ENCODE measurements at regions not wholly inside any gene's neighbourhood (a gene's known extent, or its start where the extent isn't known, plus 50 kb on each side); places are given as distances from the start of the nearest gene placed in this dataset.
"Not testable (repeated sequence)": the region's sequence is repeated elsewhere in the genome, so short reads cannot be mapped to it uniquely, and the experiment has no call there.

DNA sequence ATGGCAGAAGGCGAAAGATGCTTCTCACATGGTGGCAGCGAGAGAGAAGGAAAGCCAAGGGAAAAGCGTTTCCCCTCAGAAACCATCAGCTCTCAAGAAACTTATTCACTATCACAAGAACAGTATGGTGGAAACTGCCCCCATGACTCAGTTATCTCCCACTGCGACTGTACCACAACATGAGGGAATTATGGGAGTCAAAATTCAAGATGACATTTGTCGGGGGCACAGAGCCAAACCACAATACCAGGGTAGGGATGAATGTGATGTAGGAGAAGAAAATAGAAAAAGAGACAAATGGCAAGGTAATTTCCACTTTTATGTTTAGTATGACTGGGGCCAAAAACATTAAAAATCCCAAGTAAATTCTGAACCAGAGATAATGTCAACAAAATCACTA is 216.8 kb downstream of the TRIM36 start:
- no peak for DNase-seq

DNA sequence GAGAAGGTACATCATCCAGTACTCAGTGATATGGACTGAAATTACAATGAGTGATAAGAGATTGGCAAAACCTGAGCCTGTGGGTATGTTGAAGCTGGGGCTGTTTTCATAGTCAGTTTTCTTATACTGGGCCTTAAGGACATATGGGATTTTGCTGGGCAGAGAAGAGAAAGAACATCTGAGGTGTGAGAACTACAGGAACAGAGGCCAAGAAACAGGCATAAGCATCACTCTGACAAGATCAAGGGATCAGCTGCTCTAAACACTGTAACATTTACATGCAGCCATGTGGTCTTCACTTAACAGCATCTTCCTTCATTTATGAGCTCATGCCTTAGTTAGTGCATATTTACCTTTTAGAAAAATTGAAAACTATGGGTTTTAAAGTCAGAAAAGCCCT is 220.0 kb downstream of the TRIM36 start:
- no peak for DNase-seq

DNA sequence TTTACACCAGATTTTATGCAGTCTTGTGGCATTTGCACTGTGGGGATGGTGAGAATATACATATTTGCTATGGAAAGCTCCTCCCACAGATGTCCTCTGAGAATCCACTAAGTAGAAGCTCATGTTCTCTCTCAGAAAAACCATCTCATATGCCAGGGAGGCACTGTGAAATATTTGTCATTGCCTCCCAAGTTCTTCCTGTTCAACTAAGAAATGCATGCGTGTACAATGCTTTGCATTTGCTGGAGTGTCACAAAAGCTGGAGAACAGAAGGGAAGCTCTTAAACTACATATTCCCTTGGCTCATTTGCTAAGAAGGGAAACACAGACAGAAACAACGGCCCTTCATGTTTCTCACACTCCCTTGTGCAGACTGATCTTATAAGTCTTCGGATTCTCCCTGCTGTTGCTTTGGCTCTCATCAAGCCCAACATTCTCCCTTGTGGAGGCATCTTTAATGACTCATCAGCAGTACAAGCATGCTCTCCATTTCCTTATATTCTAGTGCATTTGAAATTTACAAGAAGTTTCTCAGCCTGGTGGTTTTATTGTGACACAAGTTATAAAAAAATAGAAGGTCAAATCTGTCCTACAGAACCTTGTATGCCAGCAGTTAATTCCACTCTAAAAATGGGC is 220.6 kb downstream of the TRIM36 start:
- no peak for DNase-seq

DNA sequence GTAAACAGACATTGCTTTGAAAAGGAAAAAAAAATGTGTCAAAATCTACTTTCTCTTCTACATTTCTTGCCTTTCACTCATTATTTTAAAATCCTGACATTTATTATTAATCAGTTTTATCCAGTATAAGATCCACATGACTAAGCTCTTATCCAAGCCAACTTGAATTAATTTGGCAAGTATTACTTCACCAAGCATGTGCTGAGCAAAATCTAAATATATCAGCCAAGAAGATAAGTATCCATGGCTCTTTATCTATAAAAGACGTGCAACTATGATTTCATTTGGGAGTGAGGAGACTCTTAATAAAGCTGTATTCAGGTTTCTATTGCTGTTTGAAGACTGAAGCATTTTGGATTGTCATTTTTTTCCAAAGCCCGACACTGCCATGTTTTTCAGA is 221.3 kb downstream of the TRIM36 start:
- DNase-seq, result no peak

DNA sequence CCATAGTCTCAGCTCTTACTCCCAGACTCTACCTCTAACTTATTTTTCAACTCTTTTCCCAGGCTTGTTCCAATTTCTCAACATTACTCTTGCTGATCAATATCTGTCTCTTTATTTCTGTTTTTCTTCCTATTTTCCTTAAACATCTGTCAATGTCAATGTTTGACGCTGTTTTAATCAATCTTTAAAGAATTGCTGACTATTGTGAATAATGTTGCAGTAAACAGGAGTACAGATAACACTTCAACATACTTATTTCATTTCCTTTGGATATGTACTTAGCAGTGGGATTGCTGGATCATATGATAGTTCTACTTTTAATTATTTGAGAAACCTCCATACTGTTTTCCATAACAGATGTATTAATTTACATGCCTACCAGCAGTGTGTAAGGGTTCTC is 229.0 kb downstream of the TRIM36 start:
- DNase-seq, result no peak

DNA sequence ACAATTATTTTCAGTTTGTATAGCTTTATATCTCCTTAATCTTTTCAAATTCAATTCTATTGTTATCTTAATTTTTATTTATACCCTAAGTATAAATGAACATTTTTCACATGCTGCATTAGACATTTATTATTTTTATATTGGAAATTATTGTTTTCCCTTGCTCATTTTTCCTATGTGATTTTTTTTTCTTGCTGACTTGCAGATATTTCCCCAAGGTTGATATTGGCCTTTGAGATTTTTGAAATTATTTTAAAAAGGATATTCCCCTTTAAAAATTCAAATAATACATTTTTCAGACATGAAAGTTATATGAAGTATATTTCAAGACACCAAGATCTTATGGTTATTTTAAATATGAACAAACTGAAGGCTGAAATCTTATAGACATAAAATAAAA is 234.2 kb downstream of the TRIM36 start:
- DNase-seq, result no peak

DNA sequence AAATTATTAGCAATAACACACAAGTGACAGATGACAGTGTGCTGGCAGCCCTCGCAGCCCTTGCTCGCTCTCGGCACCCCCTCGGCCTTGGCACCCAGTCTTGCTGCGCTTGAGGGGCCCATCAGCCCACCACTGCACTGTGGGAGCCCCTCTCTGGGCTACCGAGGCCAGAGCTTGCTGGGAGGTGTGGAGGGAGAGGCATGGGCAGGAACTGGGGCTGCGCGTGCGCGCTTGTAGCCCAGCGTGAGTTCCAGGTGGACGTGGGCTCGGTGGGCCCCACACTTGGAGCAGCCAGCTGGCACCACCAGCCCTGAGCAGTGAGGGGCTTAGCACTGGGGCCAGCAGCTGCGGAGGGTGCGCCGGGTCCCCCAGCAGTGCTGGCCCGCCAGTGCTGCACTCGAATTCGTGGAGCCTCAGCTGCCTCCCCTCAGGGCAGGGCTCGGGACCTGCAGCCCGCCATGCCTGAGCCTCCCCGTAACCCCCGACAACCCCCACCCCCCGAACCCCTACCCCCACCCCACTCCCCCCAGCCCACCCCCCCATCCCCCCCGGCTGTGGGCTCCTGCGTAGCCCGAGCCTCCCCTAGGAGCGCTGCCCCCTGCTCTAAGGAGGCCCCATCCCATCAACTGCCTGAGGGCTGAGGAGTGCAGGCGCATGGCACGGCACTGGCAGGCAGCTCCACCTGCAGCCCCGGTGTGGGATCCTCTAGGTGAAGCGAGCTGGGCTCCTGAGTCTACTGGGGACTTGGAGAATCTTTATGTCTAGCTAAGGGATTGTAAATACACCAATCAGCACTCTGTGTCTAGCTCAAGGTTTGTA is 240.9 kb downstream of the TRIM36 start:
- no peak for DNase-seq

DNA sequence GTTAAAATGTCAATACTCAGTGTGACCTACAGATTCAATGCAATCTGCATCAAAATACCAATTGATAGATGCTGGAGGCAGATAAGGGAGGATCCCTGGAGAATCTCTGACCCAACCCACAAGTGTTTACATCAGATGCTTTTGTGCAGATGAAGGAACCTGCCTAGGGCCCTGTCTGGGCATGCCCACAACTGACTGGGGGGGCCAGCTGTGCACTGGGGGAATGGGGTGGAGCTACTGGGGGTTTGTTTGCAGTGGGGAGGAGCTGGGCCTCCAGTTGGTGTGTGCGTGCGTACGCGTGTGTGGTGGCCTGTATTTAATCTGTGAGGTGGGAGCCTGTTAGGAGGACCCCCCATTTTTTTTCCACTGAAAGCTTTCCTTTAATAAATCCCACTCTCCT is 244.9 kb downstream of the TRIM36 start:
- no peak for DNase-seq

DNA sequence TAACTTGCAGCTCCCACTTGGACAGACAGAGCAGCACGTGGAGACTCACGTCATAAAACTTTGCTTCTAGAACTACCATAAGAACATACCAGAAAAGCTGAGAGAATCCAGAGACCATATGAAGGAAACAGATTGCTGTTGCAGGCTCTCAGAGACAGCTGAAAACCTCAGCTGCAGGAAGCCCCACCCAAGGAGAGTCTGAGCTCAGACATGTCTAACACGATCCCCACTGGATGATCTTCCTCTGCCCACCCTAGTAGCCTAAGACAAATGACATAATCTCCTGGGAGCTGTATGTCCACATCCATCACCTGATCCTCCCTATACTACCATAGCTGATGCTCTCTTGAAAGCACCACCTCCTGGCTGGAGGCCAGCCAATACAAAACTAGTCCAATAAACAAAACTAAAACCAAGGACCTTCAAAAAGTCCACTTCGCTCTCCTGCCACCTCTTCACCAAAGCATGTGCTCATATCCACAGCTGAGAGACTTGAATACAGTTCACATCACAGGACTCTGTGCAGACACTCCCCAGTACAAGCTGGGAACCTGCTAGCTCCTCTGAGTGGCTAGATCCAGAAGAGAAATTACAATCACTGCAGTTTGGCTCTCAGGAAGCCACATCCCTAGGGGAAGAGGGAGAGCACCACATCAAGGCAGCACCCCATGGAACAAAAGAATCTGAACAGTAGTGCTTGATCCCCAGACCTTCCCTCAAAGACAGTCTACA is 257.4 kb downstream of the TRIM36 start:
- no peak for DNase-seq

DNA sequence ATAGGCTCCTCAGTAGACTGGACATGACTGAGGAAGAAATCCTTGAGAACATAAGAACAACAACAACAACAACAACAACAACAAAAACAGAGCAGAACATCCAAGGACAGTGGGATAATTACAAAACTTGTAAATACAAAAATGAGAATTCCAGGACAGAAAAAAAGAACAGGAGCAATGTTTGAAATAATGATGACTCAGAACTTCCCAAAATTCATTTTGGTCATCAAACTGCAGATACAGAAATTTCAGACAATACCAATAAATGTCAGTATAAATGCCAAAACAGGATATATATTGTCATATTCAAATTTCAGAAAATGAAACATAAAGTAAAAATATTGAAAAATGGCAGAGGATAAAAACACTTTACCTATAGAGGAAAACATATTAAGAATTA is 259.0 kb downstream of the TRIM36 start:
- DNase-seq, result no peak

DNA sequence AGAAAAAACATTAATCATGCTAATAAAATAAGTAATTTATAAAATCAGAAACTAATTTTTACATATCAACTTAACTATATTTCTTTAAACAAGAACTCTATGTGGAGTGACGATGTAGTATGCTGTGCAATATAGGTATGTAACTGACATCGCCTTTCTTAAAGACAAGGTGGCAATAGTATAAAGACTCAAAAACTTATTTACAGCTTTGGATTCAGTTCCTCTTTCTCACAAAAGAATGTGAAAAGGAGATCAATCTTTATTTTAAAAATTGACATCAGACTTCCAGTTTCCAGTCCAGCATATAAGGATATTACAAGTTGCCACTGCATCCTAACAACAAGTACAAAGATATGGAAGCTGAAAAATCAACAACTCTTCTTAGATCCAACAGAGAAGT is 260.3 kb downstream of the TRIM36 start:
- DNase-seq, result no peak

DNA sequence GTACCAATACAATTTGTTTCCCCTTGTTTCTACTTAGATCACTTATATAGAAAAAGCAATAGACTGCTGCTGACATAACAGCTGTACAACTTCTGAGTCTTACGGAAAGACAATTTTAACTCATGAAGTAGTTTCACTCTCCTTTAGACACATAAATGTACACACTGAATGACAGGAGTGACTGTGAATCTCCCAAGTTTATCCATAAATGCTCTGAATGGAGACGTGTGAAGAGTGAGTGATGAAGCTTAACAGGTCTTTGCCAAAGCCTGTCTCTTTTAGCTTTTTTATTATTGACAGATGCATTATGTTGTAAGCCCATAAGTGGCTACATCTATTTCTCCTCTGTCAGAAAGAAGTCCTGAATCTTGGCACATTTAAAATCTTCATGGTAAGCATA is 265.9 kb downstream of the TRIM36 start:
- no peak for DNase-seq

DNA sequence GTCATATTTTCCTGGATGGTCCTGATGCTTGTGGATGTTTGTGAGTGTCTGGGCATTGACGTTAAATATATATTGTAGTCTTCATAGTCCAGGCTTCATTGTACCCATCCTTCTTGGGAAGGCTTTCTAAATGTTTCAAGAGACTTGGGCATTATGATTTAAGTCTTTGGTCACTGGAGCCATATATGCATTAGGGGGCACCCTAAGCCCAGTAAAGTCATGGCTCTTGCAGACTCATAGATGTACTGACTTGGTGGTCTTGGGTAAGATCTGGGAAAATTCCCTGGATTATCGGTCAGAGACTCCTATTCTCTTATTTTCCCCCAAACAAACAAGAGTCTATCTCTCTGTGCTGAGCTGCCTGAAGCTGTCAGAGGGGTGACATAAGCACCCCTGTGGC is 271.1 kb downstream of the TRIM36 start:
- DNase-seq, result no peak

DNA sequence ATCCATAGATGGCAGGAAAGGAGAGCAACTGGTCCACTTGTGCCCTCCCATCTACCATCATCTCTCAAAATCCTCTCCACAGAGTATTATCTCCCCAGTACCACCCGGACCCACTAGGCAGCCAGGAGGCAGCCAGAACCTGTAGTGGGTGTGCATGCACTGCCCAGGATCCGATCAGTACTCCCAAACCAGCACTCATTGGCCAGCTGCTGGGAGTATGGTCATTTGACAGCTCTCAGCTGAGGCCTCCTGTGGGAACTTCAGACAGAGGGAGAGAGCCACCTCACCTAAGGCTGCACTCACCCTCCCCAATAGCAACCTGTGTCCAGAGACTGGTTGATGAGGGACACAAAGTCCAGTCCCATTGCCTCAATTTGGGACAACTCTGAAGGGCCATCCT is 286.0 kb downstream of the TRIM36 start:
- DNase-seq, result no peak

DNA sequence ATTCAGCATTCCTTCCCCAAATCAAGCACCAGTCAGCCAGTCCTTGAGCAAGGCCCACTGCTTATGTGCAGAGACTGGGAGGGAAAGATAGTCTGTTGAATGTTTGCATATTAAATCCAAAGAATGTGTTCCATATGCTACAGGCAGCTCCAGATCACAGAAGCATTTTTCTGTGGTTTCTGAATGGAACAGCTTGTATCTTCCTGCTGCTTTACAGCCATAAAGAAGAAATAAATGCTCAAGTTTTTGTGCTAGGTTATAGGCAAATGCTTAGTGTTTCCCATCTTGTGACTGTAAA is 310.3 kb downstream of the TRIM36 start:
- no peak for DNase-seq

DNA sequence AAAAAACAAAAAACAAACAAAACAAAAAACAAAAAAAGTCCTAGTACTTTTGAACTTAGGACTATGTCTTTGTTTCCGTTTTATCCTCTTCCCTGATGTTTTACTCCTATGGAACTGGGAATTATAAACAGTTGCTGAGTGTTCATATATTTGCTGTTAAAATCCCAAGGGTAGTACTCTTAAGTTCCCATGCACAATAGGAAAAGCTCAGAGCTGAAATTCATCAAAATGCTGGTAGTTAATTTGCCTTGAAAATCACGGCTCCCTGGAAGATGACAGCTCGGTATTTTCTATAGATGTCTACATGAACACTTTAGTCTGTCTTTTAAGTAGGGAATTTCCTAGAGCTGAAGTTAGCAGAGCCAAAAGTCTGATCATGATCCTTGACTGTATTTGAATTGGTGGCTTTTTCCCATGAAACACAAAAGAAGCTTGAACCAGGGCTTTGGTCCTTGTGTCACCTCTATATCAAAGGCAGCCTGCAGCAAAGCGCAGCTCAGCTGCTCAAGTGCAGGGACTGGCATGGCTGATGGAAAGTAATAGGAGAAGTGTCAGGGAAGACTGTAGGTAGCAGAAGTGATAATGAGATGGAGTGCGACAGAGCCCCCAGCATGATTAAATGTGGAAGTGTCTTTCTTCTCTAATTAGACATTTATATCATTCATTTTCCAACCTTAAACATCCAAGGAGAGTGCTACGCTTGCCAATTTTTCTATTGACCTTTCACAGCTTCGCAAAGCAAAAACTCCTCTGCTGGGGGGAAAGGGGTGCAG is 310.9 kb downstream of the TRIM36 start:
- DNase-seq, result no peak

DNA sequence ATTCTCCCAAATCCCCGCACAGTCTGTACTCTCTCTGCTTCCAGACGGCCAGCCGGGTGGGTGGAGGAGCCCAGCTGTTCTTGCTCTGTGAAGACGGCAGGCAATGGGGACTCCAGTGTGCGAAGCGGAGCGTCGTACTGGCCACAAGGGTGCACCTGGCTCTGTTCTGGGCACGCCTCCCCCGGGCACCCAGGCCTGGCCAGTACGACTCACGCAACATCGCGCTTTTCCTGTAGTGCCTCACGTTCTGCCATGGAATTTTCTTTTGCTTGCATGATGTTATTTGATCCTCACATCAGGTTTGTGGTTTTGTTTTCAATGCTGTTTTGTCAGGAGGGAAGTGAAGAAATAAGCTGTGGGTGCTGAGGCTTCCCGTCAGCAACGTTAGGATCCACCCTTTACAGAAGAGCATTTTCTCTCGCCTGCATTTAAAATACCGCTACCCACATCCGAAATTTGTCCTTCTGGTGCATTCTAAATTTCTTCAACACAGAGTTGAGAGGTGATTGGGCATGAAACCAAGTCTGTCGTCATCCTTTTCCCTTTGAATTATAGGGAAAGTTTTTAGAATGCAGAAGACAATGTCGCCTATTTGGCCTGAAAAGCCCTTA is 311.7 kb downstream of the TRIM36 start:
- DNase-seq, result peak in 1 of 2 donors; percentile 2

DNA sequence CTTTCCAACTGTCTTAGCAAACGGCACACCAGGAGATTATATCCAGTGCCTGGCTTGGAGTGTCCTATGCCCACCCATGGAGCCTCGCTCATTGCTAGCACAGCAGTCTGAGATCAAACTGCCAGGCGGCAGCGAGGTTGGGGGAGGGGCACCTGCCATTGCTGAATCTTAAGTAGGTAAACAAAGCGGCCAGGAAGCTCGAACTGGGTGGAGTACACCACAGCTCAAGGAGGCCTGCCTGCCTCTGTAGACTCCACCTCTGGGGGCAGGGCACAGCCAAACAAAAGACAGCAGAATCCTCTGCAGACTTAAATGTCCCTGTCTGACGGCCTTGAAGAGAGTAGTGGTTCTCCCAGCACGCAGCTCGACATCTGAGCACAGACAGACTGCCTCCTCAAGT is 325.0 kb downstream of the TRIM36 start:
- not testable (repeated sequence) for DNase-seq

DNA sequence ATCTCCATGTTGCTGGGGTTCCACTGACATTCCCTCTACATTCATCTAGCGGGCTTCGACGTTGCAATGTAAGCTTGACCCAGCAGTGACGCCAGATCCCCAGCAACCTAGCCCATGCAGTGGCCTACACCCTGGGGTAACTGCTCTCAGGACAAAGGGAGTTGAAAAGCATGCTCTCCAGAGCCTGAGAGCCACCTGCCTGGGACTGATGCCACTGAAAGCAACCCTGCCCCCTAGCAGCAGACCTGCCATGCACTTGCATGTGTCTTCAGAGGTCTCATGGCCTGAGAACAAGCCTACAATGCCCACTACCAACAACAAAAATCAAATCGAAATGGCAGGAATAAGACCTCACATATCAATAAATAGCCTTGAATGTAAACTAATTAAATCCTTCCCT is 330.3 kb downstream of the TRIM36 start:
- DNase-seq, result no peak

DNA sequence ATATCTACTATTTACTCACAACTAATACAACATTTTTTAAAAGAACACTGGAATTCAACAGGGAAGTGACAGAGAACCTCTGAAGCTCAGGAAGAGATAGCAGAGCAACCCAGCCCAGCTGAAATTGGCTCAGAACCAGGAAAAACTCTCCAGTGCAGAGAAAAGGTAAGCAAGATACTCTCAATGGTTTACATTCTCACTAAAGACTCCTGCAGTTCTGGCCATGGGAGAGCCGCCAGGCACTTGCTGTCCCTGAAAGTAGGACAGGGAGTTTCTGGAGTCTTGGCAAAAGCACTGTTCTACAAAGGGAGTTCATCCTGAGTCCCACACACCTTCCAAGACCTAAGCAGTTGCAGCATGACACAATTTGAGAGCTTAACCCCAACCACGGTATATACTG is 330.8 kb downstream of the TRIM36 start:
- DNase-seq, result no peak

DNA sequence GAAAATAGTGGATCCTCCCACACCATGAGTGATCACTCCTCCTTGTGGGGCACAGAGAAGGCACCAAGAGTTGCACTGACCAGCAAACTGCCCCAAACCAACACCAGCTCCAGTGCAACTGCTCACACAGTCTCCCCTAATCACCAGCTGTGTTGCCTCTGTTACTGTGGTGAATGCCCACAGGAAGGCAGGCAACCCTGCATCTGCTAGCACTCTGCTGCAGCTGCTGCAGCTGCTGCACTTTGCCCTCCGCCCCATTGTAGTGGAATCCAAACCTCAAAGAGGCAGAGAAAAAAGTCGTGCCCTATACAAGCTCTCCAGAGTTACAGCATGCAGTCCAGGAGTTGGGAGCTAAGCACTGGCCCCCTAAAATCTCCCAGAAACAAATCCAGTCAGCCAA is 339.6 kb downstream of the TRIM36 start:
- no peak for DNase-seq

DNA sequence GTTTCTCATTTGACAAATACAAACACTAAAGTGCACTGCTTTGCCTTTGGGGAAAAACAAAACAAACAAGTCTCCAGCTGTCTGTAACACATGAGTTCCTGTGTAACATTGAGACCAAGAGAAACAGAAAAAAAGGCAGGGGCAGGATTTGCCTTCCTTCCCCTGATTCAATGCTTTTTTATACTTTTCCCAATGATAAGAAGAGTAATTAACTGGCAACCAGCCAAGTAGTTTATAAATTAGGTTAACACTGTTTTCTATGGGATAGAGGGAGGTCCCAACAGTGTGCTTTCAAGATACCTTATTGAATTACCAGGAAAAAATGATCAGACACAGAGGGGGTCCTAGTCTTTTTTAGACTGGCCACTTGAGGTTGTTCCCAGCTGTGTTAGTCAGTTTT is 346.8 kb downstream of the TRIM36 start:
- no peak for DNase-seq

DNA sequence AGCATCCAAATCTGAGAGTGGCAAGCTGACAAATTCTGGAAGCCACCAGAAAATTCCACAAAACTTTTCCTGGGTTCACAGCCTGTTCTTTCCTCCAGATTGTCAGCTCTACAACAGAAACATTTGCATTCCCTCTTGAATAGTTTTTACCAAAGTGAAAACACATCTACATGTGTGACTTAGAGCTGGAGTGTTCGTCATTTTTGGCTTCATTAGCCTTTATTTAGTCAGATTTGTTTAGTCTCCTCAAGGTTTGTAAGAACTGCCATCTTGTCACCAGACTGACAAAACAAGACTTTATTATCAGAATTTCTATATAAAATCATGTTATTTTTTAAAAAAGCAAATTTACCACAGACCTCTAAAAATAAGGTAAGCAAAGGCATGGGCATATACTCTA is 347.3 kb downstream of the TRIM36 start:
- no peak for DNase-seq
